HepG2 (cell line): ENCODE measurements at regions not wholly inside any gene's neighbourhood (a gene's known extent, or its start where the extent isn't known, plus 50 kb on each side); places are given as distances from the start of the nearest gene placed in this dataset.

Experiments used
- ATAC-seq: fragments of 200-7000 bp; cut with Tn5 transposase; 3 replicates; pipeline ENCODE4 v1.9.1; 2020; ENCODE audit warnings: mild to moderate bottlenecking, moderate library complexity
- BruUV-seq: library from RNA; stranded (reverse); fragments of 400-500 nt; replicated peaks from 2 replicates; lab custom pipeline; 2021; lab: Mats Ljungman, UMichigan
- CTCF ChIA-PET: fragments of 300-600 bp; formaldehyde crosslinking; extraction: SDS; loops from one replicate; lab custom pipeline; 2021; ENCODE audit warnings: low total read pairs, inconsistent platforms, low intra/inter-chr PET ratio; lab: Yijun Ruan, JAX
- POLR2A ChIA-PET: fragments of 350-600 bp; sonication (Branson Sonifier 250); formaldehyde crosslinking; loops from one replicate; lab custom pipeline; 2020; ENCODE audit warnings: antibody characterized with exemption, inconsistent platforms; lab: Yijun Ruan, JAX
- DNase-seq: peaks from one replicate; pipeline ENCODE4 v3.0.0-alpha.2; 2015; ENCODE audit warnings: low spot score
- FAIRE-seq: peaks from 3 replicates; lab custom pipeline; 2011; peaks lifted over from hg19 to GRCh38; lab: Jason Lieb, UNC
- H2AFZ ChIP-seq: one replicate; pipeline ENCODE4 v1.6.1; 2011; ENCODE audit warnings: low read length, inconsistent platforms
- H3K27ac ChIP-seq: fragments of 300-600 bp; 3 replicates; pipeline ENCODE4 v1.8.0; 2011; ENCODE audit warnings: mixed run types, mild to moderate bottlenecking, mixed read lengths, low read length, inconsistent platforms; ENCODE audit not compliant: insufficient read depth; ENCODE audit errors: extremely low read length
- H3K27me3 ChIP-seq, 2 experiments: fragments of 200-600 bp in 1 of 2; 2 replicates in 1 of 2; 3 replicates in 1 of 2; pipeline versions ENCODE4 v1.6.0 to v1.8.0; 2011; ENCODE audit warnings: low read length in 2 of 2, mild to moderate bottlenecking in 2 of 2, moderate library complexity in 2 of 2, inconsistent platforms in 1 of 2; ENCODE audit not compliant: insufficient read depth in 2 of 2, control insufficient read depth in 1 of 2
- H3K36me3 ChIP-seq, 2 experiments: fragments of 200-600 bp in 1 of 2; replicated peaks in 1 of 2; 2 replicates in 1 of 2; 3 replicates in 1 of 2; pipeline versions ENCODE4 v1.5.1 to v1.8.0; 2011; ENCODE audit warnings: low read length in 2 of 2, inconsistent platforms in 1 of 2; ENCODE audit not compliant: insufficient read depth in 2 of 2, control insufficient read depth in 1 of 2
- H3K4me1 ChIP-seq: 2 replicates; pipeline ENCODE4 v1.5.1; 2012; ENCODE audit warnings: low read length, inconsistent platforms; ENCODE audit not compliant: insufficient read depth
- H3K4me2 ChIP-seq: 2 replicates; pipeline ENCODE4 v1.6.0; 2011; ENCODE audit warnings: low read depth, low read length, inconsistent platforms
- H3K4me3 ChIP-seq, 3 experiments: fragments of 200-600 bp in 1 of 3; sonication (generic), shearing (Covaris generic) in 1 of 3; replicated peaks in 1 of 3; 2 replicates each; pipeline ENCODE4 v1.5.1; 2011 to 2016; ENCODE audit warnings: low read length in 3 of 3, inconsistent platforms in 2 of 3, low read depth in 2 of 3, mild to moderate bottlenecking in 2 of 3, control low read depth in 1 of 3, mixed read lengths in 1 of 3; ENCODE audit not compliant: insufficient read depth in 1 of 3
- H3K79me2 ChIP-seq: one replicate; pipeline ENCODE4 v1.6.1; 2011; ENCODE audit warnings: low read length, inconsistent platforms; ENCODE audit not compliant: insufficient read depth
- H3K9ac ChIP-seq: 2 replicates; pipeline ENCODE4 v1.6.0; 2011; ENCODE audit warnings: mild to moderate bottlenecking, low read depth, low read length, inconsistent platforms; ENCODE audit not compliant: insufficient read depth
- H3K9me3 ChIP-seq: 2 replicates; pipeline ENCODE4 v1.5.1; 2012; ENCODE audit warnings: mild to moderate bottlenecking, low read length
- H4K20me1 ChIP-seq: 2 replicates; pipeline ENCODE4 v1.6.0; 2011; ENCODE audit warnings: inconsistent platforms, mild to moderate bottlenecking, low read length, moderate library complexity; ENCODE audit not compliant: insufficient read depth
- CEBPZ ChIP-seq: IDR thresholded peaks from 2 replicates; pipeline ENCODE4 v1.6.1; 2012; ENCODE audit warnings: low read length, improper control_type of control experiment
- ERF ChIP-seq: IDR thresholded peaks from 2 replicates; pipeline ENCODE4 v1.6.1; 2018; ENCODE audit warnings: missing biosample characterization, missing genetic modification reagents
- MYC ChIP-seq: sonication (generic); formaldehyde crosslinking; IDR thresholded peaks from 2 replicates; pipeline ENCODE4 v1.9.0; 2021; ENCODE audit warnings: missing genetic modification reagents, borderline replicate concordance
- POLR2G ChIP-seq: fragments of 200-400 bp; formaldehyde crosslinking; IDR thresholded peaks from 2 replicates; pipeline ENCODE4 v1.6.1; 2018; ENCODE audit warnings: mild to moderate bottlenecking, low read depth, low read length, moderate library complexity
- ZBTB7B ChIP-seq: sonication (generic); formaldehyde crosslinking; IDR thresholded peaks from 2 replicates; pipeline ENCODE4 v1.4.0; 2020; ENCODE audit warnings: missing genetic modification reagents
- ZBTB8A ChIP-seq: sonication (generic); formaldehyde crosslinking; IDR thresholded peaks from 2 replicates; pipeline ENCODE4 v1.4.0; 2020; ENCODE audit warnings: mild to moderate bottlenecking, low read depth, missing genetic modification reagents, borderline replicate concordance
- ZNF30 ChIP-seq: sonication (generic); formaldehyde crosslinking; IDR thresholded peaks from 2 replicates; pipeline ENCODE4 v1.5.0; 2020; ENCODE audit warnings: mild to moderate bottlenecking, missing genetic modification reagents
- ZNF883 ChIP-seq: sonication (generic); formaldehyde crosslinking; IDR thresholded peaks from 2 replicates; pipeline ENCODE4 v1.5.1; 2020; ENCODE audit warnings: mild to moderate bottlenecking, missing genetic modification reagents; ENCODE audit errors: not compliant biosample characterization
- WGBS: methylation state at CpG from one replicate; pipeline ENCODE4 v1.1.6; 2017; ENCODE audit warnings: low lambda C conversion rate; 5-methylcytosine and 5-hydroxymethylcytosine counted together
- in situ Hi-C: cut with HindIII; loops from 2 replicates; pipeline ENCODE4 v1.10.0; 2017; ENCODE audit warnings: low pct_unique_long_range_greater_than_20kb; ENCODE audit not compliant: extremely low pct_ligation_motif_present
- intact Hi-C: fragments of 100-400 bp; cut with micrococcal nuclease; formaldehyde crosslinking; loops from one replicate; pipeline ENCODE4 v1.10.0; 2022; ENCODE audit not compliant: unreplicated experiment
- TF ChIP-seq, protein P1 (sequence below): sonication (generic); formaldehyde crosslinking; IDR thresholded peaks from 2 replicates; pipeline ENCODE4 v1.5.1; 2020; ENCODE audit warnings: mild to moderate bottlenecking, missing genetic modification reagents, moderate library complexity
- TF ChIP-seq, protein P2 (sequence below), 2 experiments: fragments of 450-650 bp in 1 of 2; sonication (generic) in 1 of 2; formaldehyde crosslinking in 1 of 2; IDR thresholded peaks; 2 replicates each; pipeline versions ENCODE4 v1.6.1 to v1.8.0; 2016 to 2022; ENCODE audit warnings: antibody characterized with exemption in 1 of 2, mild to moderate bottlenecking in 1 of 2, missing genetic modification reagents in 1 of 2

DNA sequence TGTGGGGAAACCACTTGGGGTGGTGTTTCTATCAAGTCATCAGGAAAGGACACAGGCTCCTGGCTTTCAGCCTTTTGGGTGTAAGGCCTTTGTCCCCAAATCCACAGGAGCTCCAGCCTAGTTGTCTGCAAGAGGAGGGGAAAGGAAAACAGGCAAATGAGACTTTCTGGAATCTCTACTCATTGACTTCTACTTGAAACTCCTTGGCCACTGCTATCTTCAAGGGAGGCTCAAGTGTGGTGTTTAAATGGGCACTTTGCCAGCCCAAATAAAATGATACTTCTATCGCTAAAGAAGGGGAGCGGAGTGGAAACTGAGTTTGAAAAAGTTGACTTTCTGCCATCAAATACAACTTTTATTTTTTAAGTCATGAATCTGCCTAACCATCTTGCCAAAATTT, 445.9 kb upstream of the RGS6 start:
- Histone ChIP-seq H3K4me2 (no peak overlapping the region), H3K9me3 (no peaks in the 10 kb centered on the region), H3K36me3 (no peaks in the 10 kb centered on the region; a peak in 2 of 5 replicates), H4K20me1 (no peaks in the 10 kb centered on the region), H3K79me2 (no peaks in the 10 kb centered on the region), H3K4me1 (peaks cover 12% of the 10 kb centered on the region), H3K9ac (no peak overlapping the region), H3K27ac (no peak overlapping the region), H3K4me3 (no peak overlapping the region), H2AFZ (no peak overlapping the region), H3K27me3 (no peaks in the 10 kb centered on the region)
- in situ Hi-C loops: no loop called here
- ChIA-PET CTCF (no interaction called here), POLR2A (no interaction called here)
- no TSS peak for BruUV-seq
- TF ChIP-seq ZBTB8A (CRISPR knock-in tag) (no peak), ZNF883 (CRISPR knock-in tag) (no peak), ZBTB7B (CRISPR knock-in tag) (no peak), ERF (CRISPR knock-in tag) (no peak), CEBPZ (no peak), ZNF30 (CRISPR knock-in tag) (no peak), MYC (CRISPR knock-in tag) (no peak), POLR2G (no peak)
- TF ChIP-seq, protein P1, sequence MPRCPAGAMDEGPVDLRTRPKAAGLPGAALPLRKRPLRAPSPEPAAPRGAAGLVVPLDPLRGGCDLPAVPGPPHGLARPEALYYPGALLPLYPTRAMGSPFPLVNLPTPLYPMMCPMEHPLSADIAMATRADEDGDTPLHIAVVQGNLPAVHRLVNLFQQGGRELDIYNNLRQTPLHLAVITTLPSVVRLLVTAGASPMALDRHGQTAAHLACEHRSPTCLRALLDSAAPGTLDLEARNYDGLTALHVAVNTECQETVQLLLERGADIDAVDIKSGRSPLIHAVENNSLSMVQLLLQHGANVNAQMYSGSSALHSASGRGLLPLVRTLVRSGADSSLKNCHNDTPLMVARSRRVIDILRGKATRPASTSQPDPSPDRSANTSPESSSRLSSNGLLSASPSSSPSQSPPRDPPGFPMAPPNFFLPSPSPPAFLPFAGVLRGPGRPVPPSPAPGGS (CRISPR knock-in tag): no peak
- TF ChIP-seq, protein P2, sequence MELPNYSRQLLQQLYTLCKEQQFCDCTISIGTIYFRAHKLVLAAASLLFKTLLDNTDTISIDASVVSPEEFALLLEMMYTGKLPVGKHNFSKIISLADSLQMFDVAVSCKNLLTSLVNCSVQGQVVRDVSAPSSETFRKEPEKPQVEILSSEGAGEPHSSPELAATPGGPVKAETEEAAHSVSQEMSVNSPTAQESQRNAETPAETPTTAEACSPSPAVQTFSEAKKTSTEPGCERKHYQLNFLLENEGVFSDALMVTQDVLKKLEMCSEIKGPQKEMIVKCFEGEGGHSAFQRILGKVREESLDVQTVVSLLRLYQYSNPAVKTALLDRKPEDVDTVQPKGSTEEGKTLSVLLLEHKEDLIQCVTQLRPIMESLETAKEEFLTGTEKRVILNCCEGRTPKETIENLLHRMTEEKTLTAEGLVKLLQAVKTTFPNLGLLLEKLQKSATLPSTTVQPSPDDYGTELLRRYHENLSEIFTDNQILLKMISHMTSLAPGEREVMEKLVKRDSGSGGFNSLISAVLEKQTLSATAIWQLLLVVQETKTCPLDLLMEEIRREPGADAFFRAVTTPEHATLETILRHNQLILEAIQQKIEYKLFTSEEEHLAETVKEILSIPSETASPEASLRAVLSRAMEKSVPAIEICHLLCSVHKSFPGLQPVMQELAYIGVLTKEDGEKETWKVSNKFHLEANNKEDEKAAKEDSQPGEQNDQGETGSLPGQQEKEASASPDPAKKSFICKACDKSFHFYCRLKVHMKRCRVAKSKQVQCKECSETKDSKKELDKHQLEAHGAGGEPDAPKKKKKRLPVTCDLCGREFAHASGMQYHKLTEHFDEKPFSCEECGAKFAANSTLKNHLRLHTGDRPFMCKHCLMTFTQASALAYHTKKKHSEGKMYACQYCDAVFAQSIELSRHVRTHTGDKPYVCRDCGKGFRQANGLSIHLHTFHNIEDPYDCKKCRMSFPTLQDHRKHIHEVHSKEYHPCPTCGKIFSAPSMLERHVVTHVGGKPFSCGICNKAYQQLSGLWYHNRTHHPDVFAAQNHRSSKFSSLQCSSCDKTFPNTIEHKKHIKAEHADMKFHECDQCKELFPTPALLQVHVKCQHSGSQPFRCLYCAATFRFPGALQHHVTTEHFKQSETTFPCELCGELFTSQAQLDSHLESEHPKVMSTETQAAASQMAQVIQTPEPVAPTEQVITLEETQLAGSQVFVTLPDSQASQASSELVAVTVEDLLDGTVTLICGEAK (IDR thresholded peaks at IDR 0.05): no peak
- TF ChIP-seq, protein P2 (CRISPR knock-in tag; IDR thresholded peaks at IDR 0.05): no peak
- FAIRE-seq (no peak), ATAC-seq (no peak), DNase-seq (no peak)
- intact Hi-C loops: no loop called here
- 98% methylated on average over 2 of the region's 2 CpGs for WGBS
